ENCODE measurements at regions not wholly inside any gene's neighbourhood (a gene's known extent, or its start where the extent isn't known, plus 50 kb on each side); places are given as distances from the start of the nearest gene placed in this dataset.

- DNase-seq = no peak
Measured at GRCh38 chr16:66169817-66170216, 196.7 kb upstream of the CDH5 start.

DNA sequence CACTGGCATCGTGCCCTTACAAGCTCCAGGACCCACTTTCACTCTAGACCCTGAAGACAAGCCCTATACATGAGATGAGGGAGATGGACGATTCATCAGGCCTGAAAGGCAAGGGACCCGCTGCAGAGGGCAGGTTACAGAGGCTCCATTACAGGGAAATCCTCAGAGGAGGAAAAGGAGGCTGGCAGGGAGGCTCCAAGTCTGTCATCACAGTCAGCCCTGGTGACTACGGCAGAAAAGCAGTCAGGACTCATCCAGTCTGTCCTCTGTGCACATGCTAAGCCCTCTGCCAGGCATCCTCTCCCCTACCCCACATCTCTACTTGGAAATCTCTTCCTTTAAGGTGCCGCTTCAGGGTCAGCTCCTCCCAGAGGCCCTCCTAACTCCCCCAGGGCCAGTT is 197.7 kb upstream of the CDH5 start:
- no peak for DNase-seq

DNA sequence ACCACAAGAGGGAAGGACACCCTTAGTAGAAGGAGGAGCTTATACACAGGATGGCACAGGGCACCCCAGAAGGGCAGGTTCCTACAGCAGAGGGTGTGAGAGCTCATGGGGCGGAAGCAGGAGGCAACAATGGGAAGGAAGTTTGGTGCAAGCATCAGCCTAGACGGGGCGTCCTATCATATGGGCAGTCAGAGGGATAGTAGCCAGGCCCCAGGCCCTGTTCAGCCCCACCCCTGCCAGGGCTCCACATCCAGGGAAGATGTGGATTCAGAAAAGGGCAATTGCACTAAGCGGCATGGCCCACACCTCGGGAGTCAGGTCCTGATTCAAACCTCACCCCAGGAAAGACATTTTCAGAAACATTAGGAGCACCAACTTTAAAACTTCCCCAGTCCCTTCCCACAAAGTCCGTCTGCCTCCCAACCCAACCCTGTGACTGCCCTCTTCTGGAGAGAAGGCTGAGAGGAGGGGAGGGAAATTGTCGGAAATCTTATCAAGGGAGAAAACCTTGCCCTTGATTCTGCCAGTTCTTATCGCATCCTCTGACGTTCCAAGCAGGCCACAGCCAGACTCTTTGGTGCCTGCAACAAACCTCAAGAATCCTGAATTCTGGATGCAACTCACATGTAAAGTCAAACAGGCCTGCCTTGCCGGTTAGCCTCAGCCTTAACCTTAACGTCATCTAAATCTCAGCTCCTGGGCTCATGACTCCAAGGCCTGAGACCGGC is 198.8 kb upstream of the CDH5 start:
- no peak for DNase-seq

DNA sequence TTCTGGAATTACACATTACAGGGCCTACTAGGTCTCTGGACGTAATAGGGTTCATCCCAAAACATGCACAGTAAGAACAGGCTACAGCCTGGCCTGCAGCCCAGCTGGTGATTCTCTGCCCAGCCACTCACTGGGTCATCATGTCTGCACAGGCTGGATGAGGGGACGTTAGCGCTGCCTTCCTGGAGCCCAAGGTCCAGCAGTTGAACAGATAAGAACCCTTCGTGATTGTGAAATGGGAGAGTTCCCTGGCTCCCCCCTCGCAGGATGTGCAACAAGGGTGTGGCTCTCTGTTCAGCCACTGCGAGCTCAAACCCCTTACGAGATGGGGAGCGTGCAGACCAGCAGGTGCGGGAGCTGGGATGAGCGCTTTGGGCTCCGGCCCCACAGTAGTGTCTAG is 200.0 kb upstream of the CDH5 start:
- no peak for DNase-seq

DNA sequence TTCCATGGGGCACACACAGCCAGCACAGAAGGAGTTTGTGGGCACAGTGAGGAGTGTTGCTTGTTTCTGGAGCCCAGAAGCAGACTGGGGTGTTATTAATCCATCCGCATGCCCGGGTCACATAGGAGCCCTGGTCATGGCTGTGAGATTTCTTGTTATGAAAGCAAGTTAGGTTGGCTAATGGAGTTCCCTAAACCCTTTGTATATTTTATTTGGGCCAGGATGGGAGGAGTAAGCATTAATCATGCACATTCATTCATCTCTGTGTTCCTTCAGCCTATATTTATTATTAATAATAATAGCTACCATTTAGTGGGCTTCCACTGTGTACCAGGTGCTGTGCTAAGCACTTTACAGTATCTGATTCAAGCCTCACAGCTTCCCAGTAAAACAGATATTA is 200.6 kb upstream of the CDH5 start:
- no peak for DNase-seq

- DNase-seq = no peak
Measured at GRCh38 chr16:66164581-66165247, 201.8 kb upstream of the CDH5 start.

- no peak for DNase-seq
Measured at GRCh38 chr16:66162821-66163220, 203.7 kb upstream of the CDH5 start.

- DNase-seq = no peak
Measured at GRCh38 chr16:66161942-66162341, 204.5 kb upstream of the CDH5 start.

DNA sequence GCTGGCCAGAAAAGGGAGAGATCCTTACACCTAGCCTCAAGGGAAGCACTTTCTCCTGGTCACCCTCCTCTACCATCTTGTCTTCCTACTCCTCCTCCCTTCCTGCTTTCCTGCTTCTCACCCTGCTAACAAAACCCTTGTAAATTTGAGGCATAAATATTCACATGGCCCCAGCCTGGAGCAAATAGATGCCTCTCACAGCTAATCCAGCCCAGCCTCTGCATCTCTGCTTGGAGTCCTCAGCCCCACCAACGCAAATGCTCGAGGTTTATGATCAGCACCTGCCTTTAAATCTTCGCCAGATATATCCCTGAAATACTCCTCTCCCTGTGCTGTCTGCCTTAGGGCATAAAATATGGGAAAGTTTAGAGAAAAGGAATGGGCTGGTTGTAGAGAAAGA is 205.2 kb upstream of the CDH5 start:
- DNase-seq = no peak

DNA sequence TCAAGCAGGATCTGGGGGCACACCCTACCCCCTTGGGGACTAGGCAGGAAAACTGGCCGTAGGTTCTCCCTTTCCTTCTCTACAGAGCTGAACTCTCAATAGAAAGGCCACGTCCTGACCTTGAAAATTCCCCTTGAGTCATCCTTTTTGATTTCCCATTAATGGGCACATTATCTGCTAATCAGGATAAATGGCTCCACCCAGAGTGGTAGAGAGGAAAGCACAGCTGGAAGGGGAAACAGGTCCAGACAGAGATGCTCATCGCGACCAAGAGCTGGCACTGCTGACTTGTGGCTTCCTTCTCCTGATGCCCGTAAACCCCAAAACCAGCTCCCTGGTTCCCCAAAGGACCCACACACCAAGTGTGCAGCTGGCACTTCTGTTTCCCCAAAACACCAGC is 206.5 kb upstream of the CDH5 start:
- no peak for DNase-seq

GRCh38 chr16:66156538-66156937 is 210.0 kb upstream of the CDH5 start:
- DNase-seq = no peak

DNA sequence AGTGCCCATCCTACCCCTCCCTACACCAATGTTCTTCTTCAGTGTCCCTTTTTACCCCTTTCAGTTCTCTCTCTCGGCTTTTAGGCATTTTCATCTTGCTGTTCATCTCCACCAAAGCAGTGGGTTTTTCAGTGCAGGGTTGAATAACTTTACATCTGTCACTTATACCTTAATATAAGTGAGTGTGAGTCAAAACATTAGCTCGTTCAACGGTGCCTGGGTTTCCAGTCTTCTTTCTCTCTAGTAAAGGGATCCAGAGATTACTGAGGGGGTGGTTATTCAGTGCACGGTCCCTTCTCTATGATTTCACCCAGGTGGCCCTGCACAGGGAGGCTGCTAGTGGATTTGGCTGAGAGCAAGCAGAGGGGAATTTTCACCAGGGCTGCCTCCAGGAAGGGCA is 210.6 kb upstream of the CDH5 start:
- DNase-seq = no peak

DNA sequence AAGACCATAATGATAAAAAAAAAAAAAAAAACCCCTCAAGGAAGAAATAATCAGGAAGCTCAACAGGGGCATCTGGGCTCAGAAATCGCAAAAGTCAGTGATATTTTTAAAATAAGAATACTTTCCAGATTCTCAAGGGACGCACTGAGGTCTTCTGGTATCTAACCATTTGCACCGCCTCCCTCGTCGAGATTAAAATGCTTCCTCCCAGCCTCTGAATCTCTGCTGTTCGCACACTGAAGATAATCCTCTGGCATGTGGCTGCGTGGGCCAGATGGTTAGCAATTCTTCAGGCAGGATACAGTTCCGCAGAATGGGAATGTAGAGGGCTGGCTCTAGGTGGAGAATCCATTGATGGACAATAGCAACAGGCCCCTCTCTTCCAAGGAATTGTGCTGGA is 211.7 kb upstream of the CDH5 start:
- DNase-seq = no peak

- DNase-seq = no peak
Measured at GRCh38 chr16:66152823-66153393, 213.6 kb upstream of the CDH5 start.

DNA sequence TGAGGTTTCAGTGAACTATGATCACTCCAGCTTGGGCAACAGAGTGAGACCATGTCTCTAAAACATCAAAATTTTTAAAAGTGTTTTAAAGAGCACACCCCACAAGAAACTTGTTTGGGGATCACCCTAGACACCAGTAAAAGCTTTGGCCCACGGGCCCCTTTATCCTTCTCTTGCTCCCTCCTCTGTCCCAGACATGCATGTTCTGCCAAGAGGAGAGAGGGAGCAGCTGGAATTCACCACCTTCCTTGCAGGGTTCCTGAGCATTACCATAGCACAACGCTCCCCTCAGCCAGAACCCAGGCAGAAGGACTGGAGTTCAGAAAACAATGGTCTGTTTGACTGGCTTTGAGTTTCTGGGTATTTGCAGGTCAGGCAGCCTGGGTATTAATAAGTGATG is 214.3 kb upstream of the CDH5 start:
- no peak for DNase-seq

DNA sequence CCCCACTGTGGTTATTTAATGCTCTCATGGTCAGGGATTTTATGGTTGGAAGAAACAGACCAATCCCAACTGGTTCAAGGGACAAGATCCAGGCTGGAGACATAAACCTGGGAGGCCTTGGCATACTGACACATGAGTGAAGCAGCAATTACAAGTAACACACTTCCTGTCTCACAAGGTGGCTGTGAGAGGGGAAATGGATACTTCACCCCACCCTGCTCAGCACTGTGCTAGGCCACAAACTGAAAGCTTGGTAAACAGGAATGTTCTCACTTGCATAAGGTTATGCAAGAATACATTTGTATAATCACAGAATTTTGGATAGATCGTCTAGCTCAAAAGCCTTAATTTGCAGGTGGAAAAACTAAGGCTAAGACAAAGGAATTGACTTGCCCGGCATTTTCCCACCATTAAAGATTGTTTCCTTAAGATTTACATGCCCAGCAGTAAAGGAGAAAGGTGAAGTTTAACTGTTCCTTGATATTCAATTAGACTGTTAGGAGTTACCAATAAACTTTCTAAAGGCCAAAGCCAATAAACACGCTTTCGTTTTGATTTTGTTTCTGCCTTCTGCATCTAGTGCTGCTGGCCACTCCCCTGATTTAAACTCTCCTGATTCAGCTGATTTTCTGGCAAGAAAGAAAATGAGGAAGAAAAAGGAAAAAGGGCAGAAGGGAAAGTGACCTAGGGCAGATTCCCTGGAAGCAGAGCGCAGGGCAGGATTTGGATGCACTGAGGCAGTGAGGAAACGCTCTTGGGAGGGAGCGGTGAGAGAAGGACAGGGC is 215.6 kb upstream of the CDH5 start:
- DNase-seq = no peak

GRCh38 chr16:66147291-66147690 is 219.2 kb upstream of the CDH5 start:
- no peak for DNase-seq

DNA sequence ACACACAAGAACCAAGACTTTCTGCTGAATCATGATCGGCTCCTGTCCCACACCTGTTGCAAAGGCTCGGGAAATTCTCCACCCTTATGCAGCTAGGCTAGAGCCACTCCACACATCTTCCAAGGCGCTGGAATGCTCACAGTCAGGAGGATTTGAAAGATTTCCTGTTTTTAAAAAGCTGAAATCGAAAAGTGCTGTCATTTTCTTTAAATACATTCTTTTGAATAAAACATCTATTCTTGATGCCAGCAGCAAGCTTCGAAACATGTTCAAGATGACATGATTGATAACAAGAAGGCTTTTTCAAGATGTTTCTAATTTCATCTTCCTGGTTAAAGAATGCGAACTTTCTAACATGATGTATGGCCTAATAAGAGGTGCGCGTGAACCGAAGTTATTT is 219.7 kb upstream of the CDH5 start:
- no peak for DNase-seq

- no peak for DNase-seq
Measured at GRCh38 chr16:66144641-66145040, 221.8 kb upstream of the CDH5 start.

- no peak for DNase-seq
Measured at GRCh38 chr16:66143415-66143814, 223.1 kb upstream of the CDH5 start.

- no peak for DNase-seq
Measured at GRCh38 chr16:66141885-66142284, 224.6 kb upstream of the CDH5 start.

- no peak for DNase-seq
Measured at GRCh38 chr16:66137853-66138252, 228.6 kb upstream of the CDH5 start.

DNA sequence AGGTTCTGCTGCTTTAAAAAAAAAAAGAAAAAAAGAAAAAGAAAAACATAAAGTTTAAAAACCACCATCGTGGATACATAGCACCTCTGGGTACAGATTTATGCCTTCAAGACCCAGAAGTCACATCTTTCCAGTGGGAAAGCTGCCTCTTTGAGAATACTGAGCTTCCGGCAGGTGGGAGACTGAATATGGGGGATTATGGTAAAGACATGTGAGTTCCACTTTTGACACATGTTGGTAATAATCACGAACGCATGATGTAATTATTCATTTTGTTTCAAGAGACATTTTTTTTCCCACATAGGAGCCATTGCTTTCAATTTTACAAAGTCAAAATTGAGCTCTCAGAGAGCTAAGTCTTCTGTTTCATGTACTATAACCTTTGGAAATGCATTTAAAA is 229.7 kb upstream of the CDH5 start:
- no peak for DNase-seq

DNA sequence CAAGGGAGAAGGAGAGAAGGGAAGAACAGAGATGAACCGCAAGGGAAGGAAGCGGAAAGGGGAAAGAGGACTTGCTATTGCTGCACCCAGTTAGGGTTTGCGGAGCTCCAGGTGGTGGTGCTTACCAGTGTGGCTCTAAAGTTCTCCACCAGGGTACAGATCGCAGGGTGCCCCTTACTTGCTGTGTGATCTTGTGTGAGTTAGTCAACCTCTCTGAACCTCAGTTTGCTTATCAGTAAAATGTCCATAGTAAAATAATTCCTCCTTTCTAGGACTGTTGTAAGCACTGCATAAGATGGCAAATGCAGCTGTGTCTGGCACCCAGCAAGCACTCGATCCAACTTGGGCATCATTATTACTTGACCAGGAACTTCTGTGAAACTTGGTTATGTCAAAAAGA is 230.7 kb upstream of the CDH5 start:
- no peak for DNase-seq

All from activated CD4-positive, alpha-beta T cell treated with anti-CD3 and anti-CD28 coated beads, Interleukin-2, amount 50 U/mL, for 16 hours (primary cell).